GM23338 (cell line): ENCODE measurements at regions not wholly inside any gene's neighbourhood (a gene's known extent, or its start where the extent isn't known, plus 50 kb on each side); places are given as distances from the start of the nearest gene placed in this dataset.

ENCODE experiments used
- ATAC-seq: fragments of 200-7000 bp; cut with Tn5 transposase; 3 replicates; pipeline ENCODE4 v1.9.1; 2020
- DNase-seq: peaks from one replicate; pipeline ENCODE4 v3.0.0-alpha.2; 2015; ENCODE audit warnings: low spot score
- H2AFZ ChIP-seq: fragments of 200-600 bp; sonication (generic); 2 replicates; pipeline ENCODE4 v1.8.0; 2016; ENCODE audit warnings: antibody characterized with exemption, mild to moderate bottlenecking, moderate library complexity
- H3F3A ChIP-seq: fragments of 200-600 bp; sonication (generic); replicated peaks from 2 replicates; pipeline ENCODE4 v1.8.0; 2017; ENCODE audit warnings: antibody characterized with exemption, mixed run types, low read depth
- H3K27ac ChIP-seq: fragments of 200-600 bp; sonication (generic); 2 replicates; pipeline ENCODE4 v1.6.1; 2016; ENCODE audit warnings: low read depth
- H3K27me3 ChIP-seq: fragments of 200-600 bp; sonication (generic); 2 replicates; pipeline ENCODE4 v1.8.0; 2016; ENCODE audit warnings: mild to moderate bottlenecking, mixed run types, moderate library complexity; ENCODE audit not compliant: insufficient read depth
- H3K36me3 ChIP-seq: fragments of 200-600 bp; sonication (generic); 2 replicates; pipeline ENCODE4 v1.8.0; 2016; ENCODE audit warnings: mild to moderate bottlenecking; ENCODE audit not compliant: insufficient read depth
- H3K4me1 ChIP-seq: fragments of 200-600 bp; sonication (generic); 2 replicates; pipeline ENCODE4 v1.8.0; 2016; ENCODE audit warnings: mild to moderate bottlenecking, moderate library complexity; ENCODE audit not compliant: insufficient read depth
- H3K4me2 ChIP-seq: fragments of 200-600 bp; sonication (generic); 2 replicates; pipeline ENCODE4 v1.7.1; 2017; ENCODE audit warnings: mixed run types
- H3K4me3 ChIP-seq: fragments of 200-600 bp; sonication (generic); 2 replicates; pipeline ENCODE4 v1.6.1; 2016; ENCODE audit warnings: mixed run types
- H3K79me2 ChIP-seq: fragments of 200-600 bp; sonication (generic); replicated peaks from 2 replicates; pipeline ENCODE4 v1.8.0; 2017; ENCODE audit warnings: mild to moderate bottlenecking; ENCODE audit not compliant: insufficient read depth
- H3K9me2 ChIP-seq: fragments of 200-600 bp; sonication (generic); 2 replicates; pipeline ENCODE4 v1.8.0; 2017; ENCODE audit not compliant: insufficient read depth
- H4K20me1 ChIP-seq: fragments of 200-600 bp; sonication (generic); replicated peaks from 2 replicates; pipeline ENCODE4 v1.8.0; 2017; ENCODE audit warnings: mild to moderate bottlenecking; ENCODE audit not compliant: insufficient read depth
- H3K27ac Mint-ChIP-seq: 2 replicates; pipeline ENCODE4 v1.8.0; 2020; ENCODE audit warnings: inconsistent platforms, mild to moderate bottlenecking, moderate library complexity, mixed read lengths
- H3K27me3 Mint-ChIP-seq: 3 replicates; pipeline ENCODE4 v1.8.0; 2022; ENCODE audit warnings: low read depth, mild to moderate bottlenecking, moderate library complexity, mixed read lengths, inconsistent platforms; ENCODE audit not compliant: insufficient read depth, poor library complexity
- H3K36me3 Mint-ChIP-seq: 3 replicates; pipeline ENCODE4 v1.8.0; 2021; ENCODE audit warnings: low read depth, mild to moderate bottlenecking, inconsistent platforms, moderate library complexity, mixed read lengths
- H3K4me1 Mint-ChIP-seq: 3 replicates; pipeline ENCODE4 v1.8.0; 2020; ENCODE audit warnings: mild to moderate bottlenecking, inconsistent platforms, mixed read lengths
- H3K4me3 Mint-ChIP-seq: 3 replicates; pipeline ENCODE4 v1.8.0; 2021; ENCODE audit warnings: moderate library complexity, mild to moderate bottlenecking, inconsistent platforms, mixed read lengths
- H3K9me3 Mint-ChIP-seq: 3 replicates; pipeline ENCODE4 v1.8.0; 2020; ENCODE audit warnings: moderate library complexity, mild to moderate bottlenecking, inconsistent platforms, mixed read lengths
- CREB1 ChIP-seq: fragments of 250-450 bp; sonication (Bioruptor Pico); IDR thresholded peaks from 2 replicates; pipeline ENCODE4 v1.5.0; 2020; ENCODE audit warnings: low read depth, mild to moderate bottlenecking, moderate library complexity
- EZH2 ChIP-seq: fragments of 200-600 bp; sonication (generic); IDR thresholded peaks from one replicate; pipeline ENCODE4 v1.8.0; 2017; ENCODE audit warnings: antibody characterized with exemption, mild to moderate bottlenecking, low read depth; ENCODE audit not compliant: unreplicated experiment
- EZH2phosphoT487 ChIP-seq: fragments of 200-600 bp; sonication (generic); IDR thresholded peaks from one replicate; pipeline ENCODE4 v1.8.1; 2018; ENCODE audit warnings: antibody characterized with exemption; ENCODE audit not compliant: unreplicated experiment
- JUNB ChIP-seq: IDR thresholded peaks from one replicate; pipeline ENCODE4 v1.6.1; 2016; ENCODE audit warnings: antibody characterized with exemption; ENCODE audit not compliant: unreplicated experiment
- NANOG ChIP-seq: IDR thresholded peaks from 2 replicates; pipeline ENCODE4 v1.6.1; 2016; ENCODE audit warnings: antibody characterized with exemption, borderline replicate concordance
- POLR2AphosphoS5 ChIP-seq: IDR thresholded peaks from 2 replicates; pipeline ENCODE4 v1.6.1; 2016; ENCODE audit warnings: antibody characterized with exemption, low read depth
- STAT1 ChIP-seq: IDR thresholded peaks from one replicate; pipeline ENCODE4 v1.6.1; 2016; ENCODE audit warnings: antibody characterized with exemption; ENCODE audit not compliant: unreplicated experiment
- ZNF114 ChIP-seq: fragments of 250-450 bp; sonication (Bioruptor Pico); IDR thresholded peaks from 2 replicates; pipeline ENCODE4 v1.5.0; 2020; ENCODE audit warnings: mild to moderate bottlenecking, moderate library complexity
- ZNF331 ChIP-seq: fragments of 250-450 bp; sonication (Bioruptor Pico); IDR thresholded peaks from 2 replicates; pipeline ENCODE4 v1.5.0; 2020; ENCODE audit warnings: low read depth, mild to moderate bottlenecking, moderate library complexity
- TF ChIP-seq, protein P1 (sequence below): IDR thresholded peaks from 2 replicates; pipeline ENCODE4 v1.6.1; 2016; ENCODE audit warnings: antibody characterized with exemption
- TF ChIP-seq, protein P2 (sequence below): fragments of 250-450 bp; sonication (Bioruptor Pico); IDR thresholded peaks from 2 replicates; pipeline ENCODE4 v1.5.0; 2020; ENCODE audit warnings: mild to moderate bottlenecking, moderate library complexity
- TF ChIP-seq, protein P3 (sequence below): IDR thresholded peaks from one replicate; pipeline ENCODE4 v1.6.1; 2018; ENCODE audit warnings: antibody characterized with exemption; ENCODE audit not compliant: unreplicated experiment
- TF ChIP-seq, protein P4 (sequence below), 2 experiments: fragments of 200-600 bp in 1 of 2; sonication (generic) in 1 of 2; conservative IDR thresholded peaks; 2 replicates each; pipeline versions ENCODE4 v1.5.1 to v1.6.1; 2016 to 2017; ENCODE audit warnings: antibody characterized with exemption in 2 of 2, low read depth in 2 of 2, mild to moderate bottlenecking in 2 of 2, moderate library complexity in 1 of 2

DNA sequence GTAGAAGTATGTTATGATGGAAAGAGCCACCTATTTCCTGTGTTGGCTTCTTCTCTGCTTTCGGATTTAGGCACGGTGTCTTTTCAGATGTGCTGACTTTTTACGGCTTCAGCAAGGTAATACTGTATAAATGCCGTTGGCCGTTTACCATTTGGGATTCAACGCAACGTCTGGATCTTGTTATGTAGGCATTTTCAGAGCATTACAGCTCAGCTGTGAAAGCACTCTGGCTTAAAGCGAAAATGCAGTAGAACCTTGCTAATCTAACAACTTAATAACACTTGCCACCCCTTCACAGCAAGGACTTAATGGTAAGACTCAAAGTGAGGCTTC is 229.9 kb downstream of the EFCAB11 start:
- Mint-ChIP-seq H3K4me1 (peaks cover 41% of the 10 kb centered on the region), H3K9me3 (no peaks in the 10 kb centered on the region)
- no peak overlapping the region for H3K4me2 ChIP-seq

More for the DNA sequence above, 229.9 kb downstream of the EFCAB11 start:
- Mint-ChIP-seq H3K27ac (no peak overlapping the region), H3K36me3 (no peaks in the 10 kb centered on the region), H3K4me3 (no peak overlapping the region), H3K27me3 (no peaks in the 10 kb centered on the region)
- Histone ChIP-seq H3K27ac (no peak overlapping the region), H3F3A (peaks cover 14% of the 10 kb centered on the region; the same call in 1 of the 2 replicates), H3K4me3 (no peak overlapping the region), H2AFZ (peak overlapping the region; percentile 79), H3K36me3 (no peaks in the 10 kb centered on the region), H3K9me2 (peaks cover 9% of the 10 kb centered on the region; the same call in 1 of the 2 replicates), H4K20me1 (no peaks in the 10 kb centered on the region), H3K27me3 (no peaks in the 10 kb centered on the region), H3K79me2 (no peaks in the 10 kb centered on the region), H3K4me1 (peaks cover 30% of the 10 kb centered on the region)
- TF ChIP-seq, protein P1, sequence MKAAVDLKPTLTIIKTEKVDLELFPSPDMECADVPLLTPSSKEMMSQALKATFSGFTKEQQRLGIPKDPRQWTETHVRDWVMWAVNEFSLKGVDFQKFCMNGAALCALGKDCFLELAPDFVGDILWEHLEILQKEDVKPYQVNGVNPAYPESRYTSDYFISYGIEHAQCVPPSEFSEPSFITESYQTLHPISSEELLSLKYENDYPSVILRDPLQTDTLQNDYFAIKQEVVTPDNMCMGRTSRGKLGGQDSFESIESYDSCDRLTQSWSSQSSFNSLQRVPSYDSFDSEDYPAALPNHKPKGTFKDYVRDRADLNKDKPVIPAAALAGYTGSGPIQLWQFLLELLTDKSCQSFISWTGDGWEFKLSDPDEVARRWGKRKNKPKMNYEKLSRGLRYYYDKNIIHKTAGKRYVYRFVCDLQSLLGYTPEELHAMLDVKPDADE, result no peak
- TF ChIP-seq CREB1 (CRISPR knock-in tag) (no peak), NANOG (no peak), POLR2AphosphoS5 (no peak), STAT1 (no peak), ZNF114 (no peak), EZH2phosphoT487 (no peak), EZH2 (no peak), JUNB (no peak), ZNF331 (no peak)
- TF ChIP-seq, protein P2, sequence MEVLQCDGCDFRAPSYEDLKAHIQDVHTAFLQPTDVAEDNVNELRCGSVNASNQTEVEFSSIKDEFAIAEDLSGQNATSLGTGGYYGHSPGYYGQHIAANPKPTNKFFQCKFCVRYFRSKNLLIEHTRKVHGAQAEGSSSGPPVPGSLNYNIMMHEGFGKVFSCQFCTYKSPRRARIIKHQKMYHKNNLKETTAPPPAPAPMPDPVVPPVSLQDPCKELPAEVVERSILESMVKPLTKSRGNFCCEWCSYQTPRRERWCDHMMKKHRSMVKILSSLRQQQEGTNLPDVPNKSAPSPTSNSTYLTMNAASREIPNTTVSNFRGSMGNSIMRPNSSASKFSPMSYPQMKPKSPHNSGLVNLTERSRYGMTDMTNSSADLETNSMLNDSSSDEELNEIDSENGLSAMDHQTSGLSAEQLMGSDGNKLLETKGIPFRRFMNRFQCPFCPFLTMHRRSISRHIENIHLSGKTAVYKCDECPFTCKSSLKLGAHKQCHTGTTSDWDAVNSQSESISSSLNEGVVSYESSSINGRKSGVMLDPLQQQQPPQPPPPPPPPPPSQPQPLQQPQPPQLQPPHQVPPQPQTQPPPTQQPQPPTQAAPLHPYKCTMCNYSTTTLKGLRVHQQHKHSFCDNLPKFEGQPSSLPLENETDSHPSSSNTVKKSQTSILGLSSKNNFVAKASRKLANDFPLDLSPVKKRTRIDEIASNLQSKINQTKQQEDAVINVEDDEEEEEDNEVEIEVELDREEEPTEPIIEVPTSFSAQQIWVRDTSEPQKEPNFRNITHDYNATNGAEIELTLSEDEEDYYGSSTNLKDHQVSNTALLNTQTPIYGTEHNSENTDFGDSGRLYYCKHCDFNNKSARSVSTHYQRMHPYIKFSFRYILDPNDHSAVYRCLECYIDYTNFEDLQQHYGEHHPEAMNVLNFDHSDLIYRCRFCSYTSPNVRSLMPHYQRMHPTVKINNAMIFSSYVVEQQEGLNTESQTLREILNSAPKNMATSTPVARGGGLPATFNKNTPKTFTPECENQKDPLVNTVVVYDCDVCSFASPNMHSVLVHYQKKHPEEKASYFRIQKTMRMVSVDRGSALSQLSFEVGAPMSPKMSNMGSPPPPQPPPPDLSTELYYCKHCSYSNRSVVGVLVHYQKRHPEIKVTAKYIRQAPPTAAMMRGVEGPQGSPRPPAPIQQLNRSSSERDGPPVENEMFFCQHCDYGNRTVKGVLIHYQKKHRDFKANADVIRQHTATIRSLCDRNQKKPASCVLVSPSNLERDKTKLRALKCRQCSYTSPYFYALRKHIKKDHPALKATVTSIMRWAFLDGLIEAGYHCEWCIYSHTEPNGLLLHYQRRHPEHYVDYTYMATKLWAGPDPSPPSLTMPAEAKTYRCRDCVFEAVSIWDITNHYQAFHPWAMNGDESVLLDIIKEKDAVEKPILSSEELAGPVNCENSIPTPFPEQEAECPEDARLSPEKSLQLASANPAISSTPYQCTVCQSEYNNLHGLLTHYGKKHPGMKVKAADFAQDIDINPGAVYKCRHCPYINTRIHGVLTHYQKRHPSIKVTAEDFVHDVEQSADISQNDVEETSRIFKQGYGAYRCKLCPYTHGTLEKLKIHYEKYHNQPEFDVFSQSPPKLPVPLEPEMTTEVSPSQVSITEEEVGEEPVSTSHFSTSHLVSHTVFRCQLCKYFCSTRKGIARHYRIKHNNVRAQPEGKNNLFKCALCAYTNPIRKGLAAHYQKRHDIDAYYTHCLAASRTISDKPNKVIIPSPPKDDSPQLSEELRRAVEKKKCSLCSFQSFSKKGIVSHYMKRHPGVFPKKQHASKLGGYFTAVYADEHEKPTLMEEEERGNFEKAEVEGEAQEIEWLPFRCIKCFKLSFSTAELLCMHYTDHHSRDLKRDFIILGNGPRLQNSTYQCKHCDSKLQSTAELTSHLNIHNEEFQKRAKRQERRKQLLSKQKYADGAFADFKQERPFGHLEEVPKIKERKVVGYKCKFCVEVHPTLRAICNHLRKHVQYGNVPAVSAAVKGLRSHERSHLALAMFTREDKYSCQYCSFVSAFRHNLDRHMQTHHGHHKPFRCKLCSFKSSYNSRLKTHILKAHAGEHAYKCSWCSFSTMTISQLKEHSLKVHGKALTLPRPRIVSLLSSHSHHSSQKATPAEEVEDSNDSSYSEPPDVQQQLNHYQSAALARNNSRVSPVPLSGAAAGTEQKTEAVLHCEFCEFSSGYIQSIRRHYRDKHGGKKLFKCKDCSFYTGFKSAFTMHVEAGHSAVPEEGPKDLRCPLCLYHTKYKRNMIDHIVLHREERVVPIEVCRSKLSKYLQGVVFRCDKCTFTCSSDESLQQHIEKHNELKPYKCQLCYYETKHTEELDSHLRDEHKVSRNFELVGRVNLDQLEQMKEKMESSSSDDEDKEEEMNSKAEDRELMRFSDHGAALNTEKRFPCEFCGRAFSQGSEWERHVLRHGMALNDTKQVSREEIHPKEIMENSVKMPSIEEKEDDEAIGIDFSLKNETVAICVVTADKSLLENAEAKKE (CRISPR knock-in tag), result no peak
- TF ChIP-seq, protein P3, sequence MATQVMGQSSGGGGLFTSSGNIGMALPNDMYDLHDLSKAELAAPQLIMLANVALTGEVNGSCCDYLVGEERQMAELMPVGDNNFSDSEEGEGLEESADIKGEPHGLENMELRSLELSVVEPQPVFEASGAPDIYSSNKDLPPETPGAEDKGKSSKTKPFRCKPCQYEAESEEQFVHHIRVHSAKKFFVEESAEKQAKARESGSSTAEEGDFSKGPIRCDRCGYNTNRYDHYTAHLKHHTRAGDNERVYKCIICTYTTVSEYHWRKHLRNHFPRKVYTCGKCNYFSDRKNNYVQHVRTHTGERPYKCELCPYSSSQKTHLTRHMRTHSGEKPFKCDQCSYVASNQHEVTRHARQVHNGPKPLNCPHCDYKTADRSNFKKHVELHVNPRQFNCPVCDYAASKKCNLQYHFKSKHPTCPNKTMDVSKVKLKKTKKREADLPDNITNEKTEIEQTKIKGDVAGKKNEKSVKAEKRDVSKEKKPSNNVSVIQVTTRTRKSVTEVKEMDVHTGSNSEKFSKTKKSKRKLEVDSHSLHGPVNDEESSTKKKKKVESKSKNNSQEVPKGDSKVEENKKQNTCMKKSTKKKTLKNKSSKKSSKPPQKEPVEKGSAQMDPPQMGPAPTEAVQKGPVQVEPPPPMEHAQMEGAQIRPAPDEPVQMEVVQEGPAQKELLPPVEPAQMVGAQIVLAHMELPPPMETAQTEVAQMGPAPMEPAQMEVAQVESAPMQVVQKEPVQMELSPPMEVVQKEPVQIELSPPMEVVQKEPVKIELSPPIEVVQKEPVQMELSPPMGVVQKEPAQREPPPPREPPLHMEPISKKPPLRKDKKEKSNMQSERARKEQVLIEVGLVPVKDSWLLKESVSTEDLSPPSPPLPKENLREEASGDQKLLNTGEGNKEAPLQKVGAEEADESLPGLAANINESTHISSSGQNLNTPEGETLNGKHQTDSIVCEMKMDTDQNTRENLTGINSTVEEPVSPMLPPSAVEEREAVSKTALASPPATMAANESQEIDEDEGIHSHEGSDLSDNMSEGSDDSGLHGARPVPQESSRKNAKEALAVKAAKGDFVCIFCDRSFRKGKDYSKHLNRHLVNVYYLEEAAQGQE, result no peak
- TF ChIP-seq, protein P4, sequence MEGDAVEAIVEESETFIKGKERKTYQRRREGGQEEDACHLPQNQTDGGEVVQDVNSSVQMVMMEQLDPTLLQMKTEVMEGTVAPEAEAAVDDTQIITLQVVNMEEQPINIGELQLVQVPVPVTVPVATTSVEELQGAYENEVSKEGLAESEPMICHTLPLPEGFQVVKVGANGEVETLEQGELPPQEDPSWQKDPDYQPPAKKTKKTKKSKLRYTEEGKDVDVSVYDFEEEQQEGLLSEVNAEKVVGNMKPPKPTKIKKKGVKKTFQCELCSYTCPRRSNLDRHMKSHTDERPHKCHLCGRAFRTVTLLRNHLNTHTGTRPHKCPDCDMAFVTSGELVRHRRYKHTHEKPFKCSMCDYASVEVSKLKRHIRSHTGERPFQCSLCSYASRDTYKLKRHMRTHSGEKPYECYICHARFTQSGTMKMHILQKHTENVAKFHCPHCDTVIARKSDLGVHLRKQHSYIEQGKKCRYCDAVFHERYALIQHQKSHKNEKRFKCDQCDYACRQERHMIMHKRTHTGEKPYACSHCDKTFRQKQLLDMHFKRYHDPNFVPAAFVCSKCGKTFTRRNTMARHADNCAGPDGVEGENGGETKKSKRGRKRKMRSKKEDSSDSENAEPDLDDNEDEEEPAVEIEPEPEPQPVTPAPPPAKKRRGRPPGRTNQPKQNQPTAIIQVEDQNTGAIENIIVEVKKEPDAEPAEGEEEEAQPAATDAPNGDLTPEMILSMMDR (conservative IDR thresholded peaks at IDR 0.05; ENCODE audit: low read depth in 2 of 2), result no peak
- DNase-seq (no peak), ATAC-seq (no peak)
